HUES6 (cell line): ENCODE measurements at regions not wholly inside any gene's neighbourhood (a gene's known extent, or its start where the extent isn't known, plus 50 kb on each side); places are given as distances from the start of the nearest gene placed in this dataset.
"Not testable (repeated sequence)": the region's sequence is repeated elsewhere in the genome, so short reads cannot be mapped to it uniquely, and the experiment has no call there.

Experiments
- H3K27ac ChIP-seq: 2 replicates; pipeline ENCODE4 v1.7.0; 2013; ENCODE audit warnings: low read depth, mild to moderate bottlenecking, low read length, inconsistent platforms
- H3K27me3 ChIP-seq: 2 replicates; pipeline ENCODE4 v1.6.1; 2013; ENCODE audit warnings: low read length; ENCODE audit not compliant: control insufficient read depth, insufficient read depth
- H3K36me3 ChIP-seq: 2 replicates; pipeline ENCODE4 v1.6.1; 2013; ENCODE audit warnings: low read length; ENCODE audit not compliant: control insufficient read depth, insufficient read depth
- H3K4me1 ChIP-seq: 2 replicates; pipeline ENCODE4 v1.6.1; 2013; ENCODE audit warnings: low read length; ENCODE audit not compliant: control insufficient read depth, insufficient read depth
- H3K4me3 ChIP-seq: 2 replicates; pipeline ENCODE4 v1.5.1; 2013; ENCODE audit warnings: low read depth, low read length
- H3K9ac ChIP-seq: one replicate; pipeline ENCODE4 v1.6.1; 2013; ENCODE audit warnings: mild to moderate bottlenecking, low read length
- H3K9me3 ChIP-seq: 2 replicates; pipeline ENCODE4 v1.6.1; 2013; ENCODE audit warnings: low read depth, low read length; ENCODE audit not compliant: control insufficient read depth, insufficient read depth

DNA sequence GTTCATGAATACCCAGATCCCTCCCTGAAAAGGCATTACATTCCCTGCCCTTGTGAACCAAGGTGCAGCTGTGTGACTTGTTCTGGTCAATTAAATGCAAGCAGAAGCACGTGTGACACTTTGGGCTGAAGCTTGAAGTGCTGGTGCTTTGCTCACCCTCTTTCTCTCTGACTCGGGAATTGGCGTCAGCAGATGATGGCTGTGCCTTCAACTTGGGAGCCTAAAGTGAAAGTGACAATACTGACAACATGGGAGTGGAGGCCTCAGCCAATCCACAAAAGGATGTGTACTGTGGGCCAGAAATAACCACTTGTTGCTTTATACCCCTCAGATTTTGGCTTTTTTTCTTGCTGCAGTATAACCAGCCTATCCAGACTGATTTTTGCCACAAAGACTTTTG, 148.3 kb upstream of the THY1 start:
- Histone ChIP-seq H3K4me3 (no peak overlapping the region), H3K4me1 (peaks cover 14% of the 10 kb centered on the region), H3K9me3 (no peaks in the 10 kb centered on the region), H3K27me3 (no peaks in the 10 kb centered on the region), H3K27ac (no peak overlapping the region), H3K36me3 (no peaks in the 10 kb centered on the region), H3K9ac (peak overlapping the region; percentile 29)

DNA sequence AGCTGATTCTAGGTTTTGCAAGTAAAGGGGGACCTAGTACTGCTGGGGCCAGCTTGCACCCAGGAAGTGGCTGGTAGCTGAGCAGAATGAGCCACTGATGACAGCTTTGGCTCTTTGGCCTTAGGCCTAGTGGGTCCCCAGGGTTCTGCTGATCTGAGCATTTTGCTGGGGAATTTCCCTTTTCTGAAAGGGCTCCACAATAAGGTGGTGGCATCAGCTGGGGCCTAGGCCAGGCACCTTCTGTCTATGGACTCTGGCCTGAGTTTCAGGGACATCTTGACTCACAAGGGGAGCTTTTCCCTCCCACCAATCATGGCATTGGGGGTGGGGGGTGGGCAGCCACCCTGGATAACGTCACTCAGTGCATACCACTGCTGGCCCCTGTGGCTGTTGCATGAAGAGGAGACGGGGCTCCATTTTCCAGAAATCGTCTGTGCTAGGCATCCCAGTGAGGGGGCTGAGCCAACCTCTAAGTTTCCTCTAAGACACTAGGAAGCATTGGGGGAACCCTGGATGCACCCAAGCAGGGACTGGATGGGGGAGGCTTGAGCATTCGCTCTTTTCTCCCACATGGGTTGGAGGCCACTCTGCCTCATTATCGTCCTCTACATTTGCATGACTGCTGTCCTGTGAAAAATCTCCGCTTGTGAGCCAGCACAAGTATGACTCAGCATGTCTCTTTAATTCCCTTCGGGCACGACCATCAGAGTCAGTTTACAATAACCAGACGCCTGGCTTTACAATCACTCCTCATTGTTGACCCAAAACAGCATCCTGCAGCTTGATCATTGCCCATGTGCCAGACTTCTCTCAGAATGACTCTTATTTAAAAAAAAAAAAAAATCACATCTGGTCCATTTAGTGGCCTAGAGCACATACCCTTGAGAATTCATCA, 145.0 kb upstream of the THY1 start:
- Histone ChIP-seq H3K36me3 (no peaks in the 10 kb centered on the region), H3K27ac (no peak overlapping the region; the same call in 1 of the 2 replicates), H3K9ac (peak overlapping the region; percentile 51), H3K27me3 (no peaks in the 10 kb centered on the region), H3K4me1 (peaks cover 14% of the 10 kb centered on the region), H3K4me3 (no peak overlapping the region), H3K9me3 (no peaks in the 10 kb centered on the region)

DNA sequence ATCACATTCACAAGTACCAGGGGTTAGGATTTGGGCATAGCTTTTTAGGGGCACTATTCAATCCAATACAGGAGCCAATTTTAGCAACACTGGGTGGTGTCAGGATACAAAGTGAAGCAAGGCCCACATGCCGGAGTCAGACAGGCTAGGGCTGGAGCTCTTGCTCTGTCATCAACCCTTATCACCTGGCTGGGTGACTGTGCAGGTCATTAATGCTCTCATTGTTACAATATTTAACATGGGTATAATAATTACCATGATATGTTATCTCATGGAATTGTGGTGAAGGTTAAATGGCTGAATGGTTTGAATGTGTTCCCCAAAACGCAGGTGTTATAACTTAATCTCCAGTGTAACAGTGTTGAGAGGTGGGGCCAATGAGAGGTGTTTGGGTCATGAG, 143.3 kb upstream of the THY1 start:
- Histone ChIP-seq H3K27me3 (no peaks in the 10 kb centered on the region), H3K4me1 (peaks cover 14% of the 10 kb centered on the region), H3K36me3 (no peaks in the 10 kb centered on the region), H3K4me3 (no peak overlapping the region), H3K9ac (no peak overlapping the region), H3K27ac (no peak overlapping the region), H3K9me3 (no peaks in the 10 kb centered on the region)

DNA sequence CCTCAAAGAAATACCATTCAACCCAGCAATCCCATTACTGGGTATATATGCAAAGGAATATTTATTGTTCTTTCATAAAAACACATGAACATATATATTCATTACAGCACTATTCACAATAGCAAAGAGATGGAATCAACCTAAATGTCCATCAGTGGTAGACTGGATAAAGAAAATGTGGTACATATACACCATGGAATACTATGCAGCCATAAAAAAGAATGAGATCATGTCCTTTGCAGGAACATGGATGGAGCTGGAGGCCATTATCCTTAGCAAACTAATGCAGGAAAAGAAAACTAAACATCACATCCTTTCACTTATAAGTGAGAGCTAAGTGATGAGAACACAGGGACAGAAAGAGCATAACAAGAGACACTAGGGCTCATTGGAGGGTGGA, 142.7 kb upstream of the THY1 start:
- not testable (repeated sequence) for H3K4me3 ChIP-seq, H3K9ac ChIP-seq, H3K36me3 ChIP-seq, H3K9me3 ChIP-seq, H3K27ac ChIP-seq, H3K27me3 ChIP-seq
- peaks cover 14% of the 10 kb centered on the region for H3K4me1 ChIP-seq

DNA sequence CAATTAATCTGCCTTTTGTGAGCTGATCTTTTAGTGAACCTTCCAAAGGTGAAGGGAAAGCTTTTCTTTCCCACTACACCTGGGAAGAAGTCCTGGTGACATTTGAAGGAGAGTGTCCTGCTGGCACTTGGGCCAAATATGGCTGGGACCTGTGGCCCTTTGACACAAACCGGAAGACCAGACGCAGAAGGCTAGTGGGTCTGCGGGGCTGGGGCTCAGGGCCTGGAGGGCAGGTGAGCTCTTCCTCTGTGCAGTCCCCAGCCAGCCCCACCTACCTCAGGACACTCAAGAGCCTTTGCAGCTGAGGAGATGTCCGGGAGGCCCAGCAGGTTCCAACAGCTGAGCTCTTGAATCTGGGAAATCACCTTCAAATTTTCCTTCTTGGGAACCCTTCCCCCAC, 138.0 kb upstream of the THY1 start:
- no peaks in the 10 kb centered on the region for H3K4me1 ChIP-seq
- no peaks in the 10 kb centered on the region for H3K27me3 ChIP-seq
- no peak overlapping the region for H3K27ac ChIP-seq
- H3K36me3 ChIP-seq = no peaks in the 10 kb centered on the region
- H3K9me3 ChIP-seq = no peaks in the 10 kb centered on the region
- H3K9ac ChIP-seq = no peak overlapping the region
- H3K4me3 ChIP-seq = no peak overlapping the region

DNA sequence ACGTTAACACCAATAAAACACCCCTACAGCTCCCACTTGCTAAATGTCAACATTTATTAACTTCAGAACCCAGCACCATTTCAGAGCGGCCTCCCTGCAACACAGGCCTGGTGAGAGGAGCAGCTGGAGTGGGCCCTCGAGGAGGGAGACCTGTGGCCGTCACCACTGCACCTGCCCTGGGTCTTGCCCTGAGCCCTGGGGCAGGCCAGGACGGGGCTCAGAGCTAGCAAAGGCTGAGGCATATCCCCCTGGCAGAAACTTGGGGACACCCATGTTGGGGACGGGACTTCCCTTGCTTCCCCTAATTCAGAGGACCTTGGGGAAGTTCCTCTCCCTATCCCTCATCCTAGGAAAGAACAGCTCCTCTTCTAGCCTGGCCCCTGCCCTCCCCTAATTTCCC, 137.3 kb upstream of the THY1 start:
- no peak overlapping the region for H3K9ac ChIP-seq
- H3K4me3 ChIP-seq = no peak overlapping the region
- no peaks in the 10 kb centered on the region for H3K36me3 ChIP-seq
- no peak overlapping the region for H3K27ac ChIP-seq
- no peaks in the 10 kb centered on the region for H3K4me1 ChIP-seq
- H3K9me3 ChIP-seq = 0 out of 2 replicates have a peak, but pooled peaks cover 4% of the 10 kb centered on the region
- H3K27me3 ChIP-seq = no peaks in the 10 kb centered on the region

DNA sequence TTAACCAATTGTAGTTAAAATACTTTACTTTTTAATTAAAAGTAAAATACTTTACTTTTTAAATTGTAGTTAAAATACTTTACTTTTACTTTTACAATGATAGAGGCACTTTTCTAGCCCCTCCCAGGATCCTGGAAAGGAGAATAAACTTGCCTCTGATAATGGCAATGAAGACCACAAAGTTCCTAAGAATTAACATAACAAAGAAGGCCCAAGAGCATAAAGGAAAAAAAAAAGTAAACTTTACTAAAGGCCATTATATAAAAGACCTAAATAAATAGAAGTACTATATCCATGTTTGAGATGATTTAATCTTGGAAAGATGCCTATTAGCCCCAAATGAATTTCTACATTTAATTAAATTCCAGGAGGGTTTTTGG, 129.1 kb upstream of the THY1 start:
- H3K27me3 ChIP-seq = no peaks in the 10 kb centered on the region

DNA sequence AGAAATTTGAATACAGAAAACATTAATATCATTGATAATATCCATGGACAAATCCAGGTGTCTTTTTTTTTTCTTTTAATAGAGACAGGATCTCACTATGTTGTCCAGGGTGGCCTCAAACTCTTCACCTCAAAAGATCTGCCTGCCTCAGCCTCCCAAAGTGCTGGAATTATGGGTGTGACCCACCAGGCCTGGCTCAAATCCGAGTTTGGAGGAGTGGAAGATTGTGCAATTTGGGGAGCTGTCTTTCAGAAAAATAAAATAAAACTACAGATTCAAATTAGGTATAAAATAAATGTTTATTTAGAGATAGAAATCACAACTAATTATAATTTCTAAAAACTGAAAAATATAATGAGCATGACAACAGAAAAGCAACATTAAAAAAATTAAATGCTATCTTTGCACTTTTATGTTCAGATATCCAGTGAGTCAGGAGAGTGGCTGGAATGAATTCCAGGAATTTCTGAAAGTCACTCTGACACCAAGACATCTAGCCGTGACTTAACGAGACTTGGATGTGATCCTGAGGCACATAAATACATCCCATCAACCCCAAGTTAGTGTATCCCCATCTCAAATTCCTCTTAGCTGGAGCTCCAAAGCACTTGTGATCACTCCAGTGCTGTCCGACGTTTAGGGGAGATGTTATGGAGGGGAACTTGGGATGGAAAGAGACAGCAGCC, 128.6 kb upstream of the THY1 start:
- Histone ChIP-seq H3K27me3 (no peaks in the 10 kb centered on the region), H3K4me3 (no peak overlapping the region), H3K4me1 (peaks cover 4% of the 10 kb centered on the region; the same call in 1 of the 2 replicates), H3K27ac (no peak overlapping the region), H3K36me3 (no peaks in the 10 kb centered on the region), H3K9me3 (peaks cover 15% of the 10 kb centered on the region), H3K9ac (no peak overlapping the region)

More for the DNA sequence above, 129.1 kb upstream of the THY1 start:
- Histone ChIP-seq H3K9ac (no peak overlapping the region), H3K9me3 (peaks cover 15% of the 10 kb centered on the region), H3K27ac (no peak overlapping the region), H3K36me3 (no peaks in the 10 kb centered on the region), H3K4me3 (no peak overlapping the region), H3K4me1 (peaks cover 4% of the 10 kb centered on the region; the same call in 1 of the 2 replicates)

DNA sequence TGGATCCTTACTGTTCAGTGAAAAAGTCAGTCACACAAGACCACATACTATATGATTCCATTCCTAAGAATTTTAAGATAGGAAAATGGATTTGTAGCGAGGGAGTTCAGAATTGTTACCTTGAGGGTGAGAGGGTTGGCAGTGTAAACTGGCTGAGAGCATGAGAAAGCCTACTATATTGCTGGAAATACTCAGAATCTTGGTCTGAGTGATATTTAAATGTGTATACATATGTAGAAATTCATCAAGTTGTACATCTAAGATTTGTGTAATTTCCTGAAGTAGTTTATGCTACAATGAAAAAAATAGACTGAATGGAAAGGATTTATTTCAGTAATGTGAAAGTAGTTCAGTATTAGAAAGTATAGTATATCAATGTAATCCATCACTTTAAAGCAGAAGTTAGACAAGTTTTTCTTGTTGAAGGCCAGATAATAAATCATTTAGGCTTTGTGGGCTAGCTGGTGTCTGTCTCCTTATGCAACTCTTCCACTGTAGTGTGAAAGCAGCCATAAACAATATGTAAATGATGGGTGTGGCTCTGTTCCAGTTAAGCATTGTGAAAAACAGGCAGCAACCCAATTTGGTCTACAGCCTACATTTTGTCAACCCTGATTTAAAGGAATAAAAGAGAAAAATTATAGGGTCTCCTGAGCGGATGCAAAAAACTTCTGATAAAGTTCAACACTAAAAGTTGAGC, 127.2 kb upstream of the THY1 start:
- Histone ChIP-seq H3K4me3 (no peak overlapping the region), H3K4me1 (peaks cover 4% of the 10 kb centered on the region; the same call in 1 of the 2 replicates), H3K9ac (no peak overlapping the region), H3K27me3 (no peaks in the 10 kb centered on the region), H3K27ac (no peak overlapping the region), H3K36me3 (no peaks in the 10 kb centered on the region), H3K9me3 (peaks cover 11% of the 10 kb centered on the region)

DNA sequence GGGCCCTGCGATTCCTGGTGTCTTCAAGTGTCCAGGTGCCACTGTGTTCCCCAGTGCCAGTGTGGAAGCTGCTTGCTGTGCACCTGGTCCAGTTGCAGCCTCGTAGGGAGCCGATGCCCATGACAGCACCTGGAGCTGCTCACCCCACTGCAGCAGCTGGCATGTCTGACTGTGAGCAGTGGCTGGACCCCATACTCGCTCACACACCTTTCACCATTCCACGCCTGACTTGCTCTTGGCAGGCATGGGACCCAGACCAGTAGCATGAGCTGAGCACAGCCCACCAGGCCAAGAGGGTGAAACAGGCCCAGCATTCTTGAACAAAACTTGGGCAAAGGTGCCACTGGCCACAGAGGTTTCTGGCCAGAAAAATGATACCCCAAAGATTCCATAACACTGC, 124.5 kb upstream of the THY1 start:
- H3K4me1 ChIP-seq = peaks cover 4% of the 10 kb centered on the region; the same call in 1 of the 2 replicates
- H3K27ac ChIP-seq = no peak overlapping the region
- H3K27me3 ChIP-seq = no peaks in the 10 kb centered on the region
- H3K36me3 ChIP-seq = no peaks in the 10 kb centered on the region
- H3K9me3 ChIP-seq = peaks cover 11% of the 10 kb centered on the region
- H3K4me3 ChIP-seq = no peak overlapping the region
- H3K9ac ChIP-seq = no peak overlapping the region
